ENCODE measurements at regions not wholly inside any gene's neighbourhood (a gene's known extent, or its start where the extent isn't known, plus 50 kb on each side); places are given as distances from the start of the nearest gene placed in this dataset.

- 19% methylated on average over 6 of the region's 6 CpGs for WGBS (ENCODE audit: missing lambda C conversion rate)
Observed at GRCh38 chr7:26608402-26608801, 256.0 kb downstream of the SKAP2 start.

GRCh38 chr7:26609082-26609481 lies 255.3 kb downstream of the SKAP2 start:
- no peaks in the 10 kb centered on the region for H3K9me3 ChIP-seq
- H3K4me1 ChIP-seq: no peaks in the 10 kb centered on the region
- 45% methylated on average over 2 of the region's 2 CpGs for WGBS (ENCODE audit: missing lambda C conversion rate)
- CTCF ChIA-PET: interaction anchor here (0.6 to 1.1 kb wide), 2 partner anchors 16 to 29 kb away, joined by 3 read pairs; no protein-coding TSS in a partner anchor
- POLR2A ChIA-PET: no interaction called here
- no peak overlapping the region for H3K4me2 ChIP-seq
- no peak for TF ChIP-seq RAD21 (conservative IDR thresholded peaks at IDR 0.05 in 1 of 2, IDR thresholded peaks at IDR 0.05 in 1 of 2)
- ATAC-seq (no peak), FAIRE-seq (no peak), DNase-seq (ENCODE audit: low read depth in 1 of 2, low spot score in 1 of 2) (no peak)
- H3K4me3 ChIP-seq: no peak overlapping the region
- no peak overlapping the region for H3K27ac ChIP-seq

More at GRCh38 chr7:26608402-26608801, 256.0 kb downstream of the SKAP2 start:
- ChIA-PET CTCF (interaction anchor here (1.1 kb wide), 1 partner anchor 15 kb away, joined by 3 read pairs; no protein-coding TSS in a partner anchor), POLR2A (no interaction called here)
- no peak for TF ChIP-seq MYC (IDR thresholded peaks at IDR 0.05; ENCODE audit: borderline replicate concordance, low read length)
- TF ChIP-seq ZNF302 (CRISPR knock-in tag; IDR thresholded peaks at IDR 0.05): no peak
- TF ChIP-seq HOXB5 (CRISPR knock-in tag; IDR thresholded peaks at IDR 0.05): no peak
- TF ChIP-seq HEYL (CRISPR knock-in tag; IDR thresholded peaks at IDR 0.05): no peak
- TF ChIP-seq PHF8 (IDR thresholded peaks at IDR 0.05; ENCODE audit: borderline replicate concordance, low read depth): no peak
- TF ChIP-seq, protein P1, sequence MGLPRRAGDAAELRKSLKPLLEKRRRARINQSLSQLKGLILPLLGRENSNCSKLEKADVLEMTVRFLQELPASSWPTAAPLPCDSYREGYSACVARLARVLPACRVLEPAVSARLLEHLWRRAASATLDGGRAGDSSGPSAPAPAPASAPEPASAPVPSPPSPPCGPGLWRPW (IDR thresholded peaks at IDR 0.05): no peak
- TF ChIP-seq ATOH8 (CRISPR knock-in tag; IDR thresholded peaks at IDR 0.05; ENCODE audit: low read depth): no peak
- no peak for TF ChIP-seq EP300 (IDR thresholded peaks at IDR 0.05)
- TF ChIP-seq EHF (CRISPR knock-in tag; IDR thresholded peaks at IDR 0.05): no peak
- no peak for DNase-seq (ENCODE audit: low read depth in 1 of 2, low spot score in 1 of 2)
- H3K4me3 ChIP-seq: no peak overlapping the region
- no peak overlapping the region for H3K27ac ChIP-seq
- H3K4me1 ChIP-seq: no peaks in the 10 kb centered on the region
- ATAC-seq: no peak
- no peak overlapping the region for H3K4me2 ChIP-seq
- FAIRE-seq: no peak
- H3K9me3 ChIP-seq: no peaks in the 10 kb centered on the region

- H3K4me2 ChIP-seq: no peak overlapping the region
- TF ChIP-seq RARB (CRISPR knock-in tag; IDR thresholded peaks at IDR 0.05): no peak
- no peak for TF ChIP-seq MAZ (IDR thresholded peaks at IDR 0.05; ENCODE audit: borderline replicate concordance, low read depth, low read length)
- TF ChIP-seq RCOR1 (IDR thresholded peaks at IDR 0.05; ENCODE audit: low read depth, low read length): no peak
- TF ChIP-seq SMC3 (IDR thresholded peaks at IDR 0.05): no peak
- no peak for TF ChIP-seq ZSCAN20 (CRISPR knock-in tag; IDR thresholded peaks at IDR 0.05)
- TF ChIP-seq CEBPB (IDR thresholded peaks at IDR 0.05): no peak
- no peak for TF ChIP-seq ESRRA (IDR thresholded peaks at IDR 0.05; ENCODE audit: borderline replicate concordance, low read length)
- no peak for TF ChIP-seq MAFK (IDR thresholded peaks at IDR 0.05; ENCODE audit: partially characterized antibody)
- TF ChIP-seq GATA3 (IDR thresholded peaks at IDR 0.05; ENCODE audit: borderline replicate concordance): no peak
- TF ChIP-seq, protein P1 (IDR thresholded peaks at IDR 0.05): no peak
- no peaks in the 10 kb centered on the region for H3K4me1 ChIP-seq
- FAIRE-seq: no peak
- no peaks in the 10 kb centered on the region for H3K9me3 ChIP-seq
- no peak for DNase-seq (ENCODE audit: low read depth in 1 of 2, low spot score in 1 of 2)
- no peak overlapping the region for H3K4me3 ChIP-seq
- ChIA-PET POLR2A (no interaction called here), CTCF (interaction anchor here (0.6 kb wide), 1 partner anchor 28 kb away, joined by 3 read pairs; no protein-coding TSS in a partner anchor)
- WGBS (ENCODE audit: missing lambda C conversion rate): 23% methylated on average over 6 of the region's 6 CpGs
- no peak for ATAC-seq
- H3K27ac ChIP-seq: no peak overlapping the region
Observed at GRCh38 chr7:26609532-26609931, 254.9 kb downstream of the SKAP2 start.

DNA sequence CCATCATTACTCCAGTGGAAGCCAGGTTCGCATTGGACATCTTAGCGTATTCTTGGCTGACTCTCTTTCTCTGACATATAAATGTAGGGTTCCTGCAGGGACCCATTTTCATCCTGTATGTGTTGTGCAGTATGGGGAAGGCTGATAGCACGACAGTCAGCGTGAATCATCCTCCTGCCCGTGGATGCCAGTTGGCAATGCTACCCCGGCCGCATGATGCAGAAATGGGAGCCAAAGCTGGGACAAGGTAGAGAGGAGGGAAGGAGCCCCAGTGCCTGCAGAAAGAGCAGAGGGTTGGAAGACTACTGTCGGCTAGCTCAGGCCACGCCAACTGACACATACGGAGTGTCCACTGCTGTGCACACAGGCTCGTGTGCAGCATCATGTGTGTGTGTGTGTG lies 251.6 kb downstream of the SKAP2 start:
- Histone ChIP-seq H3K27ac (no peak overlapping the region), H3K4me1 (no peaks in the 10 kb centered on the region), H3K4me3 (no peak overlapping the region), H3K4me2 (no peak overlapping the region), H3K9me3 (no peaks in the 10 kb centered on the region)
- ChIA-PET CTCF (no interaction called here), POLR2A (no interaction called here)
- DNase-seq (ENCODE audit: low read depth in 1 of 2, low spot score in 1 of 2) (no peak), FAIRE-seq (no peak), ATAC-seq (no peak)
- TF ChIP-seq, protein P2, sequence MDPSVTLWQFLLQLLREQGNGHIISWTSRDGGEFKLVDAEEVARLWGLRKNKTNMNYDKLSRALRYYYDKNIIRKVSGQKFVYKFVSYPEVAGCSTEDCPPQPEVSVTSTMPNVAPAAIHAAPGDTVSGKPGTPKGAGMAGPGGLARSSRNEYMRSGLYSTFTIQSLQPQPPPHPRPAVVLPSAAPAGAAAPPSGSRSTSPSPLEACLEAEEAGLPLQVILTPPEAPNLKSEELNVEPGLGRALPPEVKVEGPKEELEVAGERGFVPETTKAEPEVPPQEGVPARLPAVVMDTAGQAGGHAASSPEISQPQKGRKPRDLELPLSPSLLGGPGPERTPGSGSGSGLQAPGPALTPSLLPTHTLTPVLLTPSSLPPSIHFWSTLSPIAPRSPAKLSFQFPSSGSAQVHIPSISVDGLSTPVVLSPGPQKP (IDR thresholded peaks at IDR 0.05; ENCODE audit: low read depth, low read length): no peak
- TF ChIP-seq BHLHE40 (IDR thresholded peaks at IDR 0.05; ENCODE audit: low read depth, low read length): no peak
- TF ChIP-seq RFX5 (IDR thresholded peaks at IDR 0.05): no peak
- no peak for TF ChIP-seq POLR2A (IDR thresholded peaks at IDR 0.05; ENCODE audit: low read length)
- no peak for TF ChIP-seq CEBPB (IDR thresholded peaks at IDR 0.05)
- TF ChIP-seq KDM1A (IDR thresholded peaks at IDR 0.05; ENCODE audit: low read depth): no peak
- no peak for TF ChIP-seq ZNF302 (CRISPR knock-in tag; IDR thresholded peaks at IDR 0.05)
- TF ChIP-seq SMC3 (IDR thresholded peaks at IDR 0.05): no peak
- 49% methylated on average over 11 of the region's 11 CpGs for WGBS (ENCODE audit: missing lambda C conversion rate)

Data from A549 (cell line).